NT2/D1 (cell line): ENCODE measurements at regions not wholly inside any gene's neighbourhood (a gene's known extent, or its start where the extent isn't known, plus 50 kb on each side); places are given as distances from the start of the nearest gene placed in this dataset.

Experiments used
- SUZ12 ChIP-seq: IDR thresholded peaks from 2 replicates; pipeline ENCODE4 v1.6.1; 2011; ENCODE audit not compliant: insufficient read length, insufficient read depth; ENCODE audit errors: extremely low read depth
- YY1 ChIP-seq: IDR thresholded peaks from 2 replicates; pipeline ENCODE4 v1.6.1; 2011; ENCODE audit not compliant: insufficient read length, insufficient read depth
- ZNF274 ChIP-seq: IDR thresholded peaks from 2 replicates; pipeline ENCODE4 v1.6.1; 2011; ENCODE audit warnings: mild to moderate bottlenecking, low read depth, low read length

GRCh38 chr13:111058796-111059506 is 56.2 kb upstream of the ARHGEF7 start:
- no peak for TF ChIP-seq SUZ12
- TF ChIP-seq ZNF274: no peak
- no peak for TF ChIP-seq YY1
